SKM-1 treated with dmso at 0.1 percent for 144 hours (cell line): ENCODE measurements at regions not wholly inside any gene's neighbourhood (a gene's known extent, or its start where the extent isn't known, plus 50 kb on each side); places are given as distances from the start of the nearest gene placed in this dataset.
"Not testable (repeated sequence)": the region's sequence is repeated elsewhere in the genome, so short reads cannot be mapped to it uniquely, and the experiment has no call there.

Experiments used
- DNase-seq: peaks from one replicate; lab custom pipeline; 2025; ENCODE audit not compliant: unreplicated experiment; lab: John Stamatoyannopoulos, UW

- no peak for DNase-seq
Measured at GRCh38 chr3:189375532-189375931, 203.8 kb downstream of the TPRG1 start.

- DNase-seq = no peak
Measured at GRCh38 chr3:189383630-189384029, 211.9 kb downstream of the TPRG1 start.

- DNase-seq = not testable (repeated sequence)
Measured at GRCh38 chr3:189385880-189386279, 214.1 kb downstream of the TPRG1 start.

- no peak for DNase-seq
Measured at GRCh38 chr3:189386739-189387138, 215.0 kb downstream of the TPRG1 start.

GRCh38 chr3:189389346-189389745, 217.6 kb downstream of the TPRG1 start:
- no peak for DNase-seq

GRCh38 chr3:189393598-189393997, 221.8 kb downstream of the TPRG1 start:
- peak; percentile 63 for DNase-seq

- no peak for DNase-seq
Measured at GRCh38 chr3:189394599-189395121, 222.9 kb downstream of the TPRG1 start.

GRCh38 chr3:189395825-189396224, 224.1 kb downstream of the TPRG1 start:
- no peak for DNase-seq

GRCh38 chr3:189398656-189399055, 226.9 kb downstream of the TPRG1 start:
- DNase-seq = no peak

- no peak for DNase-seq
Measured at GRCh38 chr3:189401196-189401595, 229.4 kb downstream of the TPRG1 start.

GRCh38 chr3:189403194-189403593, 228.0 kb upstream of the TP63 start:
- no peak for DNase-seq

- DNase-seq = no peak
Measured at GRCh38 chr3:189404024-189404423, 227.2 kb upstream of the TP63 start.

GRCh38 chr3:189404797-189405484, 226.2 kb upstream of the TP63 start:
- no peak for DNase-seq

GRCh38 chr3:189406148-189406547, 225.0 kb upstream of the TP63 start:
- DNase-seq = no peak

GRCh38 chr3:189410522-189410921, 220.7 kb upstream of the TP63 start:
- no peak for DNase-seq

GRCh38 chr3:189419038-189419437, 212.2 kb upstream of the TP63 start:
- DNase-seq = no peak

GRCh38 chr3:189419683-189420082, 211.5 kb upstream of the TP63 start:
- no peak for DNase-seq

GRCh38 chr3:189424922-189425321, 206.3 kb upstream of the TP63 start:
- no peak for DNase-seq

- no peak for DNase-seq
Measured at GRCh38 chr3:189429019-189429418, 202.2 kb upstream of the TP63 start.

GRCh38 chr3:189430166-189430565, 201.0 kb upstream of the TP63 start:
- DNase-seq = no peak

- DNase-seq = not testable (repeated sequence)
Measured at GRCh38 chr3:189442257-189442656, 188.9 kb upstream of the TP63 start.

GRCh38 chr3:189446959-189447560, 184.1 kb upstream of the TP63 start:
- no peak for DNase-seq

- DNase-seq = no peak
Measured at GRCh38 chr3:189449084-189449483, 182.1 kb upstream of the TP63 start.
